ENCODE measurements at regions not wholly inside any gene's neighbourhood (a gene's known extent, or its start where the extent isn't known, plus 50 kb on each side); places are given as distances from the start of the nearest gene placed in this dataset.

DNA sequence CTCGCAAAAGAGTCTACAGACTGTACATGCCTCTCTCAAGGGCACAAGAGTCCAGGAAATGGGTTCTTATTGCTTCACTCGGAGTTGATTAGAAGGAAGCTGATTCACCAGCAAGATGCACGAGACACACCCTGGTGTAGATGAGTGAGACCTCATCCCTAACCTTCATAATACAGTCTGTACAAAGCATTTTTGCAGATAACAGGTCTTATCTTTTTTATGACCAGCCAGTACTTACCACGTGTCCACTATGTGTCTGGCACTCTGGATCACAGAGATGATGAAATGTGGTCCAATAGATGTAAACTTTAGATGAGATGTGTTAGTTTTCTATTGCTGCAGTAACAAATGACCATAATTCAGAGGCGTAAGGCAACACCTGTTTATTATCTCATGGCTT, 53.4 kb upstream of the PWP1 start:
- no peak for DNase-seq (ENCODE audit: low spot score)

DNA sequence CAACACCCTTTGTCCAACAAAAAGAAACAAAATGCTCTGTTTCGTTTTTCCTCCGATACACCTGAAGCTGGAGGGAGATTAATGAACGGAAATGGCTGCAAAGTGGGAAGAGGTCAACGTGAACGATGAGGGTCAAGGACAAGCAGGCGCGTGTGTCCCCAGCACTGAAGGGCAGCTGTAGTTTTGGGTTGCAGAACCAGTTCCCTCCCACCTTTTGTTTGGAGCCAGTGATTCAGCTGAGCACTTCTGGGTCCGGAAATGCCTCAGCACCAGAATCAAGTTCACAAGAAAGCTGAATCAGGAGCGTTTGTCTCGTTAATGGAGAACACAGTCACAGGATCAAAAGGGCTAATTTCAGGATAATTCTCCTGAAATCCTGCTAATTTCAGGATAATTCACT, 51.1 kb upstream of the PWP1 start:
- DNase-seq (ENCODE audit: low spot score) = no peak

DNA sequence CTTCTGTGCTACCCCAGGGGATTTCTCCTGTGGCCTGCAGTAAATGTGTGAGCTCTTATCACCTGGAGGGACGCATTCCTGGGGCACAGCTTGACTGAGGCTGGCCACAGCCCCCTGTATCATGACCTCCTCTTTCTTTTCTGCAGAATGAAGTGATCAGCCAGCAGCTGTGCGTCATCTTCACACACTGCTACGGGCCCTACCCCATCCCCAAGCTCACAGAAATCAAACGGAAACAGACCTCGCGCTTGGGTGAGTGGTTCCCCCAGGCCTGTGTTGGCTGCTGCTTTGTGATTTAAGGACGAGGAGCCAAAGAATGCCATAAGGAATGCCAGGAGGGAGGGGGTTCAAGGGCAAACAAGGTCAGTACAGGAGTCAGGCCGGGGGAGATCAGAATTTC, 50.5 kb upstream of the PWP1 start:
- no peak for DNase-seq (ENCODE audit: low spot score)

Data from H4 (cell line).